GM12872 (cell line): ENCODE measurements at regions not wholly inside any gene's neighbourhood (a gene's known extent, or its start where the extent isn't known, plus 50 kb on each side); places are given as distances from the start of the nearest gene placed in this dataset.

ENCODE experiments used
- TF ChIP-seq, protein P1 (sequence below): IDR thresholded peaks from 3 replicates; pipeline ENCODE4 v1.5.1; 2011; ENCODE audit warnings: low read depth, mild to moderate bottlenecking, low read length, moderate library complexity; ENCODE audit not compliant: insufficient read depth

DNA sequence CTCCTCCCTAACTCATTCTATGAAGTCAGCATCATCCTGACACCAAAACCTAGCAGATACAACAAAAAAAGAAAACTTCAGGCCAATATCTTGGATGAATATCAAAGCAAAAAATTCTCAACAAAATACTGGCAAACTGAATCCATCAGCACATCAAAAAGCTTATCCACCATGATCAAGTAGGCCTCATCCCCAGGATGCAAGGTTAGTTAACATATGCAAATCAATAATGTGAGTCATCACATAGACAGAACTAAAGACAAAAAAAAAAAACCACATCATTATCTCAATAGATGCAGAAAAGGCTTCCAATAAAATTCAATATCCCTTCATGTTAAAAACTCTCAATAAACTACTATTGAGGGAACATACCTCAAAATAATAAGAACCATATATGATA lies 306.8 kb upstream of the TMC3 start:
- TF ChIP-seq, protein P1, sequence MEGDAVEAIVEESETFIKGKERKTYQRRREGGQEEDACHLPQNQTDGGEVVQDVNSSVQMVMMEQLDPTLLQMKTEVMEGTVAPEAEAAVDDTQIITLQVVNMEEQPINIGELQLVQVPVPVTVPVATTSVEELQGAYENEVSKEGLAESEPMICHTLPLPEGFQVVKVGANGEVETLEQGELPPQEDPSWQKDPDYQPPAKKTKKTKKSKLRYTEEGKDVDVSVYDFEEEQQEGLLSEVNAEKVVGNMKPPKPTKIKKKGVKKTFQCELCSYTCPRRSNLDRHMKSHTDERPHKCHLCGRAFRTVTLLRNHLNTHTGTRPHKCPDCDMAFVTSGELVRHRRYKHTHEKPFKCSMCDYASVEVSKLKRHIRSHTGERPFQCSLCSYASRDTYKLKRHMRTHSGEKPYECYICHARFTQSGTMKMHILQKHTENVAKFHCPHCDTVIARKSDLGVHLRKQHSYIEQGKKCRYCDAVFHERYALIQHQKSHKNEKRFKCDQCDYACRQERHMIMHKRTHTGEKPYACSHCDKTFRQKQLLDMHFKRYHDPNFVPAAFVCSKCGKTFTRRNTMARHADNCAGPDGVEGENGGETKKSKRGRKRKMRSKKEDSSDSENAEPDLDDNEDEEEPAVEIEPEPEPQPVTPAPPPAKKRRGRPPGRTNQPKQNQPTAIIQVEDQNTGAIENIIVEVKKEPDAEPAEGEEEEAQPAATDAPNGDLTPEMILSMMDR = no peak

DNA sequence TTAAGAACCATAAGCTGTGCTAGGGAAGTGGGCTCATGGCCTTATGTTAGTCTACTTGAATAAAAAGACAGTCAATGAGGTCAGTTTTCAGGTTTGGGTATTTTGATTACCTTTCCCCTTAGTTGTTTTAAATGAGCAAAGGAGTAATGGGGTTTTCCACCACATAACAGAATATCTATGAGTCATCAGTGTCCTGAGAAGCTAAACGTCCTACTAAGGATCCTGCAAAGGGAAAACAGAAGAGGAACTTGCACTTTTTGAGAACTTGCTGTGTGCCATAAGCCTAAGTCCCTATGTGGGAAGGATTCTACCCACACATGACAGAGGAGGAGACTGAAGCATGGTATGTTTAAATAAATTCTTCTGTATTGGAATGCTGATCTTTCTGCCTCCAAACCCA lies 292.8 kb upstream of the TMC3 start:
- TF ChIP-seq, protein P1 = no peak

DNA sequence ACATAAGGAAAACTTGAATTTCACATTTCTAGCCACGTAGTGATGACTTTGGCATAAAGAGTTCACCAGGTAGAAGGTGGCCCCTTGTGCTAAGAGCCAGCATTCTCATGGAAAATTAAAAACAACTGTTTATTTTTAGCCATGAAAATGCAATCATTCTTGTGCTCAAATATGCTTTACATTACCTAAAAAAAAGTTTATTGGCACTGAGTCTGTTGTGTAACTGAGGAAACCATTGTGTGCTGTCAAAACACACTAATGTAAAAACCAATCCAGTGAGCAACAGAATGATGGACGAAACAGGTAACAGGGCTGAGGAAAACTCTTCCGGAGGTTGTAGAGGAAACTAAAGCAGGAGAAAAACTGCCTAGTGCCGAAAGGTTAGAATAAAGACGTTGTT lies 287.0 kb upstream of the TMC3 start:
- TF ChIP-seq, protein P1 = no peak

- TF ChIP-seq, protein P1 = no peak
Measured at GRCh38 chr15:81653259-81653658, 279.2 kb upstream of the TMC3 start.

DNA sequence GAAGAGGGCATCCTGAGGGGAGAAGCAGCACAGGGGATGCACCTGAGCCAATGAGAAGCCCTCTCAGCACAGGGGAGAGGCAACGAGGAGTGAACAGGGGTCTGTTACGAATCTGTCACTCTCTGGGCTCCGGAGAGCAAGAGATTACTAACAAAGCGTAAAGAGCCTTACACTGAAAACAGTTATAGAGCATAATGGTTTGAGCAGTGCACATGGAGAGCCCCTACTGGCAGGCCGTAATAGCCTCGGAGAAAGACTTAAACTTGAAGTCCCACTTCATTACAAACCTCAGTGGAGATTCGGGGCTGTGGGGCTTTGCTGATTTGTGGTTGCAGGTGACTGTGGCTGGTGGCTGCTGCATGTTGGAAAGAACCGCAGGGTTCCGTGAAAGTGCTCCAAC lies 271.5 kb upstream of the TMC3 start:
- TF ChIP-seq, protein P1 = no peak

- TF ChIP-seq, protein P1 = no peak
Measured at GRCh38 chr15:81643771-81644170, 269.8 kb upstream of the TMC3 start.

DNA sequence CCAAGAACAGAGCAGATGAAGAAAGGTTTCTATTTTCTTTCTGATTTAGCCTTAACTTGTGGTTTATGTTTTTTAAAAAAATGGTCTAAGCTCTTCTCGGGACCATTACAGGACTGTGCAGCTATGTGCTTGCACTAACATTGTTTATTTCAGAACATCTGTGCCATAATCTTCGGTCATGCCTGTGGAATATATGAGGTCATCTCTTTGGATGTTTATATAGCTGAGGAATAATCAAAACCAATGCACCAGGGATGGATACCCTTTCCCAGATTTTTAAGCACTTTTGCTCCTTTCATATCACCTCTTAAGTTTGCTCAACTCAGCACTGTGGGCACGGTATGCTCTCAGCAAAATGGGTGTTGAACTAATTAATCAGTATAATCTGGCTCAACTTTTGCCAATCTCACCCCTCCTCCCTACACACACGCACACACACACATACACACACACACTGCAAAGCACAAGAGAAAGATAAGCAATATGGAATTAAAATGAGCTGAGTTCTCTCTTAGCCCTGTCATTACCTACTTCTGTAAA lies 268.5 kb upstream of the TMC3 start:
- TF ChIP-seq, protein P1 = no peak

GRCh38 chr15:81633889-81634288 lies 259.9 kb upstream of the TMC3 start:
- TF ChIP-seq, protein P1 = no peak
